ENCODE measurements at regions not wholly inside any gene's neighbourhood (a gene's known extent, or its start where the extent isn't known, plus 50 kb on each side); places are given as distances from the start of the nearest gene placed in this dataset.

DNA sequence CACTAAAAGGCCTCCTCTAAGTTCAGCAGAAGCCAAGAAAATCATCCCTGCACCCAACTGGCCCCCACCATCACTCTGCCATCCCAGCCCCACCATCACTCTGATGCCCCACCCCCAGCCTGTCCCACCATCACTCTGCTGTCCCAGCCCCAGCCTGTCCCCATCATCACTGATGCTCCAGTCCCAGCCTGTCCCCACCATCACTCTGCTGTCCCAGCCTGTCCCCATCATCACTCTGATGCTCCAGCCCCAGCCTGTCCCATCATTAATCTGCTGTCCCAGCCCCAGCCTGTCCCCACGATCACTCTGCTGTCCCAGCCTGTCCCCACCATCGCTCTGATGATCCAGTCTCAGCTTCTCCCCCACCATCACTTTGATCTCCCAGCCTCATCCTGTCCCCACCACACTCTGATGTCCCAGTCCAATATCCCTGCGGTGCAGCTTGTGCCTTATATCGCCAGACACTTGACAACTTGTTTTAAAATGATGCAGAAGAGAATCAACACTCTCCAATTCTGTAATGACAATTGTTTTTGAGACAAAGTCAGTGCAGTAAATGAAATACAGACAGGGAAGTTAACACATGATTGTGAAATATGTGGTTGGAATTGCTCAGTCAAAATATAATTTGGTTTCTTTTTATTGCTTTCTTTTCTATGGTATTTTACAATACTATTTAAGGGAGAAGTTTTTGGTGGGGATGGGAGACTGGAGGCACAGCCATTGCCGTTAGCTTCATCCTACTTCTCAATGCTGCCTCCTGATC, 100.8 kb downstream of the TNFAIP3 start:
- TF ChIP-seq CREB1 (IDR thresholded peaks at IDR 0.05; ENCODE audit: low read depth), result no peak
- TF ChIP-seq TEAD4 (IDR thresholded peaks at IDR 0.05), result no peak
- TF ChIP-seq, protein P1, sequence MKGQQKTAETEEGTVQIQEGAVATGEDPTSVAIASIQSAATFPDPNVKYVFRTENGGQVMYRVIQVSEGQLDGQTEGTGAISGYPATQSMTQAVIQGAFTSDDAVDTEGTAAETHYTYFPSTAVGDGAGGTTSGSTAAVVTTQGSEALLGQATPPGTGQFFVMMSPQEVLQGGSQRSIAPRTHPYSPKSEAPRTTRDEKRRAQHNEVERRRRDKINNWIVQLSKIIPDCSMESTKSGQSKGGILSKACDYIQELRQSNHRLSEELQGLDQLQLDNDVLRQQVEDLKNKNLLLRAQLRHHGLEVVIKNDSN (IDR thresholded peaks at IDR 0.05), result no peak
- no peak for TF ChIP-seq NFIC (IDR thresholded peaks at IDR 0.05)

DNA sequence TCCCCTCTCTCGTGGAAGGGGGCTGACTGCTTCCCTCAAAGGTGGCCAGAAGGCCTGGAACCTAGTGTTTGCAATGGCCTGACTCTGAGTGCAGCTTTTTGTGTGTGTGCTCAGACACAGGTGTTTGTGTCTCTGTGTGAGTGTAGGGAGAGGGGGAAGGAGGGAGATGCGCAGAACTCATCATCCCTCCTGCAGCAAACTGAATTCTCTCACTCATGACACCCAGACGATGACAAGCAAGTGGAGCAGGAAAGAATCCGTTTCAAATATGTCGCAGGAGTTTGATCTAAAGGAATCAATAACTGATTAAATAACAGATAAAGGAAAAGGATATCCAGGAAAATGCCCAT, 101.4 kb downstream of the TNFAIP3 start:
- TF ChIP-seq, protein P2, sequence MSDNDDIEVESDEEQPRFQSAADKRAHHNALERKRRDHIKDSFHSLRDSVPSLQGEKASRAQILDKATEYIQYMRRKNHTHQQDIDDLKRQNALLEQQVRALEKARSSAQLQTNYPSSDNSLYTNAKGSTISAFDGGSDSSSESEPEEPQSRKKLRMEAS (IDR thresholded peaks at IDR 0.05), result no peak
- TF ChIP-seq NFIC (IDR thresholded peaks at IDR 0.05) (no peak), TAF1 (IDR thresholded peaks at IDR 0.05; ENCODE audit: low read depth) (no peak), TEAD4 (IDR thresholded peaks at IDR 0.05) (no peak), FOXM1 (IDR thresholded peaks at IDR 0.05; ENCODE audit: borderline replicate concordance, low read depth) (no peak), CEBPB (IDR thresholded peaks at IDR 0.05) (no peak), YY1 (IDR thresholded peaks at IDR 0.05; ENCODE audit: low read depth) (no peak), TCF12 (IDR thresholded peaks at IDR 0.05; ENCODE audit: low read depth) (no peak), EGR1 (IDR thresholded peaks at IDR 0.05) (no peak), ZBTB7A (IDR thresholded peaks at IDR 0.05; ENCODE audit: low read depth) (no peak), CREB1 (IDR thresholded peaks at IDR 0.05; ENCODE audit: low read depth) (no peak), EP300 (IDR thresholded peaks at IDR 0.05; ENCODE audit: borderline replicate concordance) (no peak), RAD21 (IDR thresholded peaks at IDR 0.05; ENCODE audit: low read depth) (no peak)
- TF ChIP-seq, protein P1 (IDR thresholded peaks at IDR 0.05), result no peak
- TF ChIP-seq, protein P3, sequence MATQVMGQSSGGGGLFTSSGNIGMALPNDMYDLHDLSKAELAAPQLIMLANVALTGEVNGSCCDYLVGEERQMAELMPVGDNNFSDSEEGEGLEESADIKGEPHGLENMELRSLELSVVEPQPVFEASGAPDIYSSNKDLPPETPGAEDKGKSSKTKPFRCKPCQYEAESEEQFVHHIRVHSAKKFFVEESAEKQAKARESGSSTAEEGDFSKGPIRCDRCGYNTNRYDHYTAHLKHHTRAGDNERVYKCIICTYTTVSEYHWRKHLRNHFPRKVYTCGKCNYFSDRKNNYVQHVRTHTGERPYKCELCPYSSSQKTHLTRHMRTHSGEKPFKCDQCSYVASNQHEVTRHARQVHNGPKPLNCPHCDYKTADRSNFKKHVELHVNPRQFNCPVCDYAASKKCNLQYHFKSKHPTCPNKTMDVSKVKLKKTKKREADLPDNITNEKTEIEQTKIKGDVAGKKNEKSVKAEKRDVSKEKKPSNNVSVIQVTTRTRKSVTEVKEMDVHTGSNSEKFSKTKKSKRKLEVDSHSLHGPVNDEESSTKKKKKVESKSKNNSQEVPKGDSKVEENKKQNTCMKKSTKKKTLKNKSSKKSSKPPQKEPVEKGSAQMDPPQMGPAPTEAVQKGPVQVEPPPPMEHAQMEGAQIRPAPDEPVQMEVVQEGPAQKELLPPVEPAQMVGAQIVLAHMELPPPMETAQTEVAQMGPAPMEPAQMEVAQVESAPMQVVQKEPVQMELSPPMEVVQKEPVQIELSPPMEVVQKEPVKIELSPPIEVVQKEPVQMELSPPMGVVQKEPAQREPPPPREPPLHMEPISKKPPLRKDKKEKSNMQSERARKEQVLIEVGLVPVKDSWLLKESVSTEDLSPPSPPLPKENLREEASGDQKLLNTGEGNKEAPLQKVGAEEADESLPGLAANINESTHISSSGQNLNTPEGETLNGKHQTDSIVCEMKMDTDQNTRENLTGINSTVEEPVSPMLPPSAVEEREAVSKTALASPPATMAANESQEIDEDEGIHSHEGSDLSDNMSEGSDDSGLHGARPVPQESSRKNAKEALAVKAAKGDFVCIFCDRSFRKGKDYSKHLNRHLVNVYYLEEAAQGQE (IDR thresholded peaks at IDR 0.05; ENCODE audit: low read depth), result no peak

DNA sequence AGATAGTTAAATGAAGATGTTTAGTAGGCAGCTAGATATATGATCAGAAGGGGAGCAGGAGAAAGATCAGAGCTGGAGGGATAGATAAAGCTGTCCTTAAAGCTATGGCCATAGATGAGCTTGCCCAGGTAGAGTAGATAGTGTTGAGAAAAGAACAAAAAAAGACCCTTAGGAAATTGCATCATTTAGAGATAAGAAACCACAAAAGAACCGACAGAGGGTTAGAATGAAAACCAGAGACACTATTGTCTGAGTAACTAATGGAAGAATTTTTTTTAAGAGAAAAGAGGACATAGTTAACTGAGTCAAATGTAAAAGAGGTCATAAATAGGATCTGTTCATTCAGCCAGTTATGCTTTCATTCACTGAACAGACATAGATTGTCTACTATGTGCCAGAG, 101.8 kb downstream of the TNFAIP3 start:
- no peak for TF ChIP-seq TEAD4 (IDR thresholded peaks at IDR 0.05)
- no peak for TF ChIP-seq CEBPB (IDR thresholded peaks at IDR 0.05)
- TF ChIP-seq, protein P1 (IDR thresholded peaks at IDR 0.05), result no peak
- no peak for TF ChIP-seq TCF12 (IDR thresholded peaks at IDR 0.05; ENCODE audit: low read depth)
- no peak for TF ChIP-seq ZBTB7A (IDR thresholded peaks at IDR 0.05; ENCODE audit: low read depth)
- TF ChIP-seq, protein P3 (IDR thresholded peaks at IDR 0.05; ENCODE audit: low read depth), result no peak
- TF ChIP-seq YY1 (IDR thresholded peaks at IDR 0.05; ENCODE audit: low read depth), result no peak
- no peak for TF ChIP-seq TAF1 (IDR thresholded peaks at IDR 0.05; ENCODE audit: low read depth)
- TF ChIP-seq EGR1 (IDR thresholded peaks at IDR 0.05), result no peak
- TF ChIP-seq RAD21 (IDR thresholded peaks at IDR 0.05; ENCODE audit: low read depth), result no peak
- TF ChIP-seq EP300 (IDR thresholded peaks at IDR 0.05; ENCODE audit: borderline replicate concordance), result no peak
- TF ChIP-seq CREB1 (IDR thresholded peaks at IDR 0.05; ENCODE audit: low read depth), result no peak
- no peak for TF ChIP-seq NFIC (IDR thresholded peaks at IDR 0.05)

DNA sequence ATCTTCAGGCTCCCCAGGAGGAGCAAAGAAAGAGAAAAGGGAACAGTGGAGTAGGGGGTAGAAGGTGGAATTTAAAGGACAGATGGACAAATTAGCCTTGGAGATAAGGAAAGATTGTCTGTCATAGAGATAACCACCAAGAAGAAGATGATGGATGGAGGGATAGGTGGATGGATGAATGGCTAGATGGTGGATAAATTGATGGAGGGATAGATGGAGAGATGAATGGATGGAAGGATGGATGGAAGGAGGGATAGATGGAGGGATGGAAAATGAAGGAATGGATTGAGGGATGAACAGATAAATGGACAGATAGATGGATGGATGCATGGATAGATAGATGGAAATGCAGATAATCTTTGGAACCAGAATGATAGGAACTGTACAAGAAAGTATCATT, 102.8 kb downstream of the TNFAIP3 start:
- TF ChIP-seq RAD21 (IDR thresholded peaks at IDR 0.05; ENCODE audit: low read depth), result no peak
- TF ChIP-seq EP300 (IDR thresholded peaks at IDR 0.05; ENCODE audit: borderline replicate concordance), result no peak
- no peak for TF ChIP-seq CREB1 (IDR thresholded peaks at IDR 0.05; ENCODE audit: low read depth)
- TF ChIP-seq EGR1 (IDR thresholded peaks at IDR 0.05), result no peak
- TF ChIP-seq, protein P3 (IDR thresholded peaks at IDR 0.05; ENCODE audit: low read depth), result no peak
- TF ChIP-seq TEAD4 (IDR thresholded peaks at IDR 0.05), result no peak
- no peak for TF ChIP-seq CEBPB (IDR thresholded peaks at IDR 0.05)
- no peak for TF ChIP-seq TAF1 (IDR thresholded peaks at IDR 0.05; ENCODE audit: low read depth)
- TF ChIP-seq, protein P2 (IDR thresholded peaks at IDR 0.05), result no peak
- TF ChIP-seq TCF12 (IDR thresholded peaks at IDR 0.05; ENCODE audit: low read depth), result no peak
- no peak for TF ChIP-seq YY1 (IDR thresholded peaks at IDR 0.05; ENCODE audit: low read depth)
- TF ChIP-seq NFIC (IDR thresholded peaks at IDR 0.05), result no peak
- TF ChIP-seq, protein P1 (IDR thresholded peaks at IDR 0.05), result no peak
- no peak for TF ChIP-seq ZBTB7A (IDR thresholded peaks at IDR 0.05; ENCODE audit: low read depth)
- TF ChIP-seq FOXM1 (IDR thresholded peaks at IDR 0.05; ENCODE audit: borderline replicate concordance, low read depth), result no peak

All from Ishikawa (cell line).